Sigmoid colon (tissue), 4 donors: ENCODE measurements at regions not wholly inside any gene's neighbourhood (a gene's known extent, or its start where the extent isn't known, plus 50 kb on each side); places are given as distances from the start of the nearest gene placed in this dataset.

Source experiments
- EP300 ChIP-seq, 4 donors: sonication (generic); formaldehyde crosslinking; IDR thresholded peaks; one replicate each; pipeline ENCODE4 v1.6.1; 2017; ENCODE audit warnings: antibody characterized with exemption in 4 of 4
- TF ChIP-seq, protein P1 (sequence below), 4 experiments: fragments of 450-650 bp in 3 of 4; fragments of 200-600 bp in 1 of 4; IDR thresholded peaks; one replicate each; pipeline ENCODE4 v1.5.1; 2016 to 2019; ENCODE audit warnings: antibody characterized with exemption in 4 of 4, mild to moderate bottlenecking in 3 of 4, moderate library complexity in 2 of 4

DNA sequence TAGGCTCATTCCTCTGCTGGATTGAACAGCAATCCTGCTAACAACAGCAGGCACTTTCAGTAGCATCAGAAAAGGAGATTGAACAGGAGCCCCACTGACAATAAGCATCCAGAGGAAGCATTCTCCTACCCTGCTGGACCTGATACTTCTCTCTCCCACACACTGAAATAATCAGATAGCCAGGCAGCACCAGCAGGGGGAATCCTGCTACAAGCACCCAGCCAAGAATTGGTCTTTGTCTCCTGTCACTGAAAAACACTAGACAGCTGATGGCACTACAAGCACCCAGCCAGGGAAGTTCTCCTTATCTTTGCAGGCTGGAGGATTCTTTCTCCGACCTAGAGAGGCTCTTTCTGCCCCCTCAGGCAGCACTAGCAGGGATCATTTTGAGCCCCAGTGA is 444.3 kb upstream of the GRIA3 start:
- TF ChIP-seq, protein P1, sequence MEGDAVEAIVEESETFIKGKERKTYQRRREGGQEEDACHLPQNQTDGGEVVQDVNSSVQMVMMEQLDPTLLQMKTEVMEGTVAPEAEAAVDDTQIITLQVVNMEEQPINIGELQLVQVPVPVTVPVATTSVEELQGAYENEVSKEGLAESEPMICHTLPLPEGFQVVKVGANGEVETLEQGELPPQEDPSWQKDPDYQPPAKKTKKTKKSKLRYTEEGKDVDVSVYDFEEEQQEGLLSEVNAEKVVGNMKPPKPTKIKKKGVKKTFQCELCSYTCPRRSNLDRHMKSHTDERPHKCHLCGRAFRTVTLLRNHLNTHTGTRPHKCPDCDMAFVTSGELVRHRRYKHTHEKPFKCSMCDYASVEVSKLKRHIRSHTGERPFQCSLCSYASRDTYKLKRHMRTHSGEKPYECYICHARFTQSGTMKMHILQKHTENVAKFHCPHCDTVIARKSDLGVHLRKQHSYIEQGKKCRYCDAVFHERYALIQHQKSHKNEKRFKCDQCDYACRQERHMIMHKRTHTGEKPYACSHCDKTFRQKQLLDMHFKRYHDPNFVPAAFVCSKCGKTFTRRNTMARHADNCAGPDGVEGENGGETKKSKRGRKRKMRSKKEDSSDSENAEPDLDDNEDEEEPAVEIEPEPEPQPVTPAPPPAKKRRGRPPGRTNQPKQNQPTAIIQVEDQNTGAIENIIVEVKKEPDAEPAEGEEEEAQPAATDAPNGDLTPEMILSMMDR (IDR thresholded peaks at IDR 0.05): no peak
- no peak for TF ChIP-seq EP300 (IDR thresholded peaks at IDR 0.05)
